B cell (primary cell): ENCODE measurements at regions not wholly inside any gene's neighbourhood (a gene's known extent, or its start where the extent isn't known, plus 50 kb on each side); places are given as distances from the start of the nearest gene placed in this dataset.

Source experiments
- EZH2 ChIP-seq: IDR thresholded peaks from 2 replicates; pipeline ENCODE4 v1.6.1; 2012; ENCODE audit warnings: borderline replicate concordance, low read depth, mild to moderate bottlenecking, moderate library complexity, low read length; ENCODE audit not compliant: insufficient read depth, poor library complexity, severe bottlenecking
- TF ChIP-seq, protein P1 (sequence below): fragments of 200-600 bp; IDR thresholded peaks from one replicate; pipeline ENCODE4 v1.8.0; 2022; ENCODE audit warnings: antibody characterized with exemption, mild to moderate bottlenecking

DNA sequence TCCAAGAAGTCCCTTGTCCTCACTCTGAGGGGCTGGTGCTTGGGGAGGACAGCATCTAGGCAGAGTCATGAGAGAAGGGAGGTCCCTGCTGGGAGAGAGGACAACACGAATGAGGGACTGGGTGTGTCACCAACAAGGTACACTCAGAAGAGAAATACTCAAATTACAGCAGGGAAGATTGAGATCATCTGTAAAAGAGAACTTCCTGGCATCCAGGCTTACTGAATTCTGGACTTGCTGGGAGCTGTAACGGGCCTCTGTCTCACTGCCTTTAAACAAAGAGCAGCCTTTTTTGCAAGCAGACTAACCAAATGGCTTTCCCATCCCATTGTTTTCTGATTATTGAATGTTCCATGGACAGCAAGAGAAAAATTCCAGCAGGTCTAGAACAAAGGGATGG lies 195.7 kb upstream of the RAB4A start:
- TF ChIP-seq, protein P1, sequence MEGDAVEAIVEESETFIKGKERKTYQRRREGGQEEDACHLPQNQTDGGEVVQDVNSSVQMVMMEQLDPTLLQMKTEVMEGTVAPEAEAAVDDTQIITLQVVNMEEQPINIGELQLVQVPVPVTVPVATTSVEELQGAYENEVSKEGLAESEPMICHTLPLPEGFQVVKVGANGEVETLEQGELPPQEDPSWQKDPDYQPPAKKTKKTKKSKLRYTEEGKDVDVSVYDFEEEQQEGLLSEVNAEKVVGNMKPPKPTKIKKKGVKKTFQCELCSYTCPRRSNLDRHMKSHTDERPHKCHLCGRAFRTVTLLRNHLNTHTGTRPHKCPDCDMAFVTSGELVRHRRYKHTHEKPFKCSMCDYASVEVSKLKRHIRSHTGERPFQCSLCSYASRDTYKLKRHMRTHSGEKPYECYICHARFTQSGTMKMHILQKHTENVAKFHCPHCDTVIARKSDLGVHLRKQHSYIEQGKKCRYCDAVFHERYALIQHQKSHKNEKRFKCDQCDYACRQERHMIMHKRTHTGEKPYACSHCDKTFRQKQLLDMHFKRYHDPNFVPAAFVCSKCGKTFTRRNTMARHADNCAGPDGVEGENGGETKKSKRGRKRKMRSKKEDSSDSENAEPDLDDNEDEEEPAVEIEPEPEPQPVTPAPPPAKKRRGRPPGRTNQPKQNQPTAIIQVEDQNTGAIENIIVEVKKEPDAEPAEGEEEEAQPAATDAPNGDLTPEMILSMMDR: no peak
- TF ChIP-seq EZH2: no peak
